B cell (primary cell): ENCODE measurements at regions not wholly inside any gene's neighbourhood (a gene's known extent, or its start where the extent isn't known, plus 50 kb on each side); places are given as distances from the start of the nearest gene placed in this dataset.

ENCODE experiments used
- ATAC-seq: fragments of 200-7000 bp; cut with Tn5 transposase; one replicate; pipeline ENCODE4 v1.10.0; 2021; ENCODE audit warnings: low read depth, mild to moderate bottlenecking, moderate number of reproducible peaks, moderate library complexity
- CTCF ChIA-PET: fragments of 350-600 bp; sonication (Branson Sonifier 250); formaldehyde crosslinking; loops from one replicate; lab custom pipeline; 2021; ENCODE audit warnings: antibody characterized with exemption, inconsistent platforms; lab: Charles Lee
- POLR2A ChIA-PET: fragments of 350-600 bp; sonication (Branson Sonifier 250); formaldehyde crosslinking; loops from one replicate; lab custom pipeline; 2021; ENCODE audit warnings: antibody characterized with exemption; lab: Charles Lee
- DNase-seq: peaks from one replicate; pipeline ENCODE4 v3.0.0; 2013
- H2AFZ ChIP-seq: 2 replicates; pipeline ENCODE4 v1.6.1; 2012; ENCODE audit warnings: mild to moderate bottlenecking, low read depth, low read length; ENCODE audit not compliant: insufficient read depth, poor library complexity, severe bottlenecking
- H3K27ac ChIP-seq, 2 donors: 1 replicate in 1 of 2; 2 replicates in 1 of 2; pipeline ENCODE4 v1.5.1; 2012 to 2013; ENCODE audit warnings: low read length in 2 of 2, mild to moderate bottlenecking in 2 of 2, moderate library complexity in 1 of 2
- H3K27me3 ChIP-seq, 4 experiments: fragments of 200-600 bp in 1 of 4; sonication (generic) in 1 of 4; replicated peaks in 1 of 4; 1 replicate in 2 of 4; 2 replicates in 2 of 4; pipeline versions ENCODE4 v1.6.1 to v1.7.0; 2013 to 2016; ENCODE audit warnings: low read length in 3 of 4, mild to moderate bottlenecking in 2 of 4, mixed read lengths in 1 of 4, moderate library complexity in 1 of 4; ENCODE audit not compliant: insufficient read depth in 4 of 4, control insufficient read depth in 3 of 4; ENCODE audit errors: control extremely low read depth in 1 of 4
- H3K36me3 ChIP-seq, 2 experiments: replicated peaks in 1 of 2; 1 replicate in 1 of 2; 2 replicates in 1 of 2; pipeline versions ENCODE4 v1.6.1 to v1.7.1; 2013; ENCODE audit warnings: low read length in 1 of 2; ENCODE audit not compliant: insufficient read depth in 2 of 2, control insufficient read depth in 1 of 2; ENCODE audit errors: control extremely low read depth in 1 of 2, extremely low read depth in 1 of 2
- H3K4me1 ChIP-seq, 2 donors: fragments of 200-600 bp in 1 of 2; sonication (generic) in 1 of 2; 1 replicate in 1 of 2; 2 replicates in 1 of 2; pipeline versions ENCODE4 v1.5.1 to v1.6.1; 2013 to 2017; ENCODE audit warnings: low read length in 2 of 2; ENCODE audit not compliant: control insufficient read depth in 2 of 2, insufficient read depth in 2 of 2
- H3K4me2 ChIP-seq: replicated peaks from 2 replicates; pipeline ENCODE3; 2012; ENCODE audit warnings: mild to moderate bottlenecking, low read depth, low read length; ENCODE audit not compliant: poor library complexity, severe bottlenecking
- H3K4me3 ChIP-seq, 5 experiments: fragments of 200-600 bp in 1 of 5; sonication (generic) in 1 of 5; 1 replicate in 3 of 5; 2 replicates in 2 of 5; pipeline versions ENCODE4 v1.5.1 to v1.7.0; 2011 to 2016; ENCODE audit warnings: low read length in 4 of 5, mild to moderate bottlenecking in 4 of 5, low read depth in 2 of 5, control low read depth in 1 of 5, moderate library complexity in 1 of 5; ENCODE audit not compliant: insufficient read depth in 1 of 5; ENCODE audit errors: control extremely low read depth in 1 of 5, extremely low read depth in 1 of 5
- H3K79me2 ChIP-seq: fragments of 200-600 bp; sonication (generic); one replicate; pipeline ENCODE4 v1.6.0; 2016; ENCODE audit warnings: low read length; ENCODE audit not compliant: control insufficient read depth, insufficient read depth
- H3K9ac ChIP-seq: fragments of 200-600 bp; sonication (generic); 2 replicates; pipeline ENCODE4 v1.6.1; 2017; ENCODE audit warnings: mild to moderate bottlenecking, low read length, moderate library complexity
- H3K9me3 ChIP-seq, 3 donors: one replicate each; pipeline versions ENCODE4 v1.6.1 to v1.7.1; 2013; ENCODE audit warnings: low read length in 2 of 3; ENCODE audit not compliant: control insufficient read depth in 2 of 3, insufficient read depth in 1 of 3; ENCODE audit errors: control extremely low read depth in 1 of 3
- H4K20me1 ChIP-seq: 2 replicates; pipeline ENCODE4 v1.6.0; 2012; ENCODE audit warnings: mild to moderate bottlenecking, low read length; ENCODE audit not compliant: insufficient read depth, control insufficient read depth, poor library complexity, severe bottlenecking
- H3K27ac Mint-ChIP-seq: one replicate; pipeline ENCODE4 v1.8.0; 2021; ENCODE audit warnings: mixed read lengths
- H3K27me3 Mint-ChIP-seq: one replicate; pipeline ENCODE4 v1.8.0; 2021; ENCODE audit warnings: mixed read lengths
- H3K4me1 Mint-ChIP-seq: one replicate; pipeline ENCODE4 v1.8.0; 2021; ENCODE audit warnings: mixed read lengths
- H3K4me3 Mint-ChIP-seq: one replicate; pipeline ENCODE4 v1.8.0; 2021; ENCODE audit warnings: mixed read lengths
- H3K9me3 Mint-ChIP-seq: one replicate; pipeline ENCODE4 v1.8.0; 2022; ENCODE audit warnings: mixed read lengths; ENCODE audit not compliant: insufficient read depth
- CTCF ChIP-seq: fragments of 200-600 bp; IDR thresholded peaks from one replicate; pipeline ENCODE4 v1.8.0; 2022; ENCODE audit warnings: antibody characterized with exemption, mild to moderate bottlenecking
- EZH2 ChIP-seq: IDR thresholded peaks from 2 replicates; pipeline ENCODE4 v1.6.1; 2012; ENCODE audit warnings: borderline replicate concordance, low read depth, mild to moderate bottlenecking, moderate library complexity, low read length; ENCODE audit not compliant: insufficient read depth, poor library complexity, severe bottlenecking
- WGBS: methylation state at CpG from one replicate; pipeline ENCODE4 v1.1.5; 2013; ENCODE audit warnings: missing lambda C conversion rate; ENCODE audit not compliant: insufficient coverage; 5-methylcytosine and 5-hydroxymethylcytosine counted together
- intact Hi-C: fragments of 100-400 bp; cut with micrococcal nuclease; formaldehyde crosslinking; loops from one replicate; pipeline ENCODE4 v1.10.0; 2022

GRCh38 chr15:69659454-69660050, 206.9 kb downstream of the RPLP1 start:
- Histone ChIP-seq H3K4me2 (no peak overlapping the region), H3K79me2 (no peaks in the 10 kb centered on the region), H3K4me3 (no peak overlapping the region), H3K36me3 (no peaks in the 10 kb centered on the region), H3K9ac (no peak overlapping the region), H3K9me3 (no peaks in the 10 kb centered on the region), H4K20me1 (no peaks in the 10 kb centered on the region), H3K27me3 (peaks cover 0 to 29% (median 13%) of the 10 kb centered on the region in 4 experiments), H2AFZ (no peak overlapping the region), H3K4me1 (no peaks in the 10 kb centered on the region), H3K27ac (no peak overlapping the region)
- Mint-ChIP-seq H3K9me3 (no peaks in the 10 kb centered on the region), H3K27me3 (peaks cover 32% of the 10 kb centered on the region), H3K4me1 (no peaks in the 10 kb centered on the region), H3K27ac (no peak overlapping the region), H3K4me3 (no peak overlapping the region)
- WGBS, result 88% methylated on average over 5 of the region's 5 CpGs
- TF ChIP-seq CTCF (no peak), EZH2 (no peak)
- DNase-seq, result no peak
- CTCF ChIA-PET, result interaction anchor here (1.3 kb wide), 1 partner anchor 412 kb away, joined by 4 read pairs; no protein-coding TSS in a partner anchor
- POLR2A ChIA-PET, result no interaction called here
- intact Hi-C loops, result no loop called here
- no peak for ATAC-seq

GRCh38 chr15:69660114-69660513, 207.5 kb downstream of the RPLP1 start:
- Histone ChIP-seq H2AFZ (no peak overlapping the region), H3K9me3 (no peaks in the 10 kb centered on the region), H3K9ac (no peak overlapping the region), H3K79me2 (no peaks in the 10 kb centered on the region), H3K27ac (no peak overlapping the region), H3K27me3 (peaks cover 0 to 29% (median 13%) of the 10 kb centered on the region in 4 experiments), H3K36me3 (no peaks in the 10 kb centered on the region), H3K4me3 (no peak overlapping the region), H4K20me1 (no peaks in the 10 kb centered on the region), H3K4me2 (no peak overlapping the region), H3K4me1 (peaks cover 0 to 3% of the 10 kb centered on the region in 2 donors)
- peaks cover 32% of the 10 kb centered on the region for H3K27me3 Mint-ChIP-seq
- intact Hi-C loops, result no loop called here
- no peak overlapping the region for H3K4me3 Mint-ChIP-seq
- no peak overlapping the region for H3K27ac Mint-ChIP-seq
- WGBS, result 85% methylated on average over 2 of the region's 2 CpGs
- DNase-seq, result no peak
- no peaks in the 10 kb centered on the region for H3K9me3 Mint-ChIP-seq
- H3K4me1 Mint-ChIP-seq, result peaks cover 2% of the 10 kb centered on the region
- TF ChIP-seq EZH2, result no peak
- no peak for TF ChIP-seq CTCF
- ChIA-PET POLR2A (no interaction called here), CTCF (interaction anchor here (1.3 kb wide), 1 partner anchor 412 kb away, joined by 4 read pairs; no protein-coding TSS in a partner anchor)
- no peak for ATAC-seq
